ENCODE measurements at regions not wholly inside any gene's neighbourhood (a gene's known extent, or its start where the extent isn't known, plus 50 kb on each side); places are given as distances from the start of the nearest gene placed in this dataset.
"Not testable (repeated sequence)": the region's sequence is repeated elsewhere in the genome, so short reads cannot be mapped to it uniquely, and the experiment has no call there.

DNA sequence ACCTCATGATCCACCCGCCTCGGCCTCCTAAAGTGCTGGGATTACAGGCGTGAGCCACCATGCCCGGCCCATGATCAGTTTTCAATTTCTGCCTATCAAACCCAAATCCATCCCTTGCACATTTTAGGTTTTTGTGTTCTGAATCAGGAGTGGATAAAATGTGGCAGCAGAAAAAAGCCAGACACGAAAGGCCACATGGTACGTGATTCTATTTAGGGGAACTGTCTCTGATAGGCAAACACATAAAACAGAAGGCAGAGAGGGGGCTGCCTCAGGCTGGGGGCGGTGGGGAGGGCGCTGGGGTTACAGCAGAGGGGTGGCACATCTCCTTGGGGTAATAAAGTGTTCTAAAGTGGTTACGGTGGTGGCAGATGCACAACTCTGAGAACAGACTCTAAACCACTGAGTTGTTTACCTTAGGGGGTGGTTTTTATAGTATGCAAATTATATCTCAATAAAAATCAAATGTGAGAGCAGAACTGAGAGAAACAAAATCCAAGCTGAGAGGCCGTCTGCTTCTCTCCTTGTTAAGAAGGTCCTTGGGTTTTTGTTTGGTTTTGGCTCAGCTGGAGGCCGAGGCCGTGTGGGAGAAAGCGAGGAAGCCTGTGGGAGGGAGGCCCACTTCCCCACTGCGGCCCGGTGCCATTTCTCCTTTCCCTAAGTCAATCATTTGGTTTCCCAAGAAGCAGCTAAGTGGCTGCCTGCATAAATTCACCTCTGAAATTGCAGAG lies 78.0 kb downstream of the SOWAHC start:
- no peak for DNase-seq

- DNase-seq, result not testable (repeated sequence)
Measured at GRCh38 chr2:109692831-109693230, 78.7 kb downstream of the SOWAHC start.

DNA sequence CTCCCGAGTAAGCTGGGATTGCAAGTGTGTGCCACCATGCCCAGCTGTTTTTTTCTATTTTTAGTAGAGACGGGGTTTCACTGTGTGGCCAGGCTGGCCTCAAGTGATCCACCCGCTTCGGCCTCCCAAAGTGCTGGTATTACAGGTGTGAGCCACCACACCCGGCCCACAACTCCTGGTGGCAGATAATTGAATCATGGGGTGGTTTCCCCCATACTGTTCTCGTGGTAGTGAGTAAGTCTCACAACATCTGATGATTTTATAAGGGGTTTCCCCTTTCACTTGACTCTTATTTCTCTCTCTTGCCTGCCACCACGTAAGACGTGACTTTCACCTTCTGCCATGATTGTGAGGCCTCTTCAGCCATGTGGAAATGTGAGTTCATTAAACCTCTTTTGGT lies 79.1 kb downstream of the SOWAHC start:
- DNase-seq, result not testable (repeated sequence)

DNA sequence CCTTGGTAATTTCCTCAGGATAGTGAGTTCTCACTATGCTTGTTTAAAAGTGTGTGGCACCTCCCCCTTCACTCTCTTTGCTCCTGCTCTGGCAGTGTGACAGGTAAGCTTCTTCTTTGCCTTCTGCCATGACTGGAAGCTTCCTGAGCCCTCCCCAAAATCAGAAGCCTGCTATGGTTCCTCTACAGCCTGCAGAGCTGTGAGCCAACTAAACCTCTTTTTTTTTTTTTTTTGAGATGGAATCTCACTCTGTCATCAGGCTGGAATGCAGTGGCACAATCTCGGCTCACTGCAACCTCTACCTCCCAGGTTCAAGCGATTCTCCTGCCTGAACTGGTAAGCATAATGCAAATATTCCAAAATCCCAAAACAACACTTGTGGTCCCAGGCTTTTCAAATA lies 80.0 kb downstream of the SOWAHC start:
- DNase-seq, result no peak

DNA sequence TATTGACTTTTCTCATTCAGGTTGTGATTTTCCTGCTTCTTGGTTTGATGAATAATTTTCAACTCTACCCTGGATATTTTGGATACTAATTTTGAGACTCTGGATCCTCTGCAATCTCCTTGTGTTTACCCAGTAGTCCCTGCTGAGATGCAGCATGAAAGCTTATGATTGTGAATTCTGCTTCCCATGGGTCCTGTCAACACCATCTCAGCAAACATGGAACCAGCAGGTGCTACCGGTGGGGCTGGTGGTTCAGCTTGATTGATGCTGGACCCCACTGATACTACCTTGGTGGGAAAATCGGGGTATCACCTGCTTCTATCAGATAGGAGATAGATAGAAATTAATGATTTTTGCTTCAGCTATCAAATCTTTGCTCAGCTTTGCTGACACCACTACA lies 81.1 kb downstream of the SOWAHC start:
- no peak for DNase-seq

DNA sequence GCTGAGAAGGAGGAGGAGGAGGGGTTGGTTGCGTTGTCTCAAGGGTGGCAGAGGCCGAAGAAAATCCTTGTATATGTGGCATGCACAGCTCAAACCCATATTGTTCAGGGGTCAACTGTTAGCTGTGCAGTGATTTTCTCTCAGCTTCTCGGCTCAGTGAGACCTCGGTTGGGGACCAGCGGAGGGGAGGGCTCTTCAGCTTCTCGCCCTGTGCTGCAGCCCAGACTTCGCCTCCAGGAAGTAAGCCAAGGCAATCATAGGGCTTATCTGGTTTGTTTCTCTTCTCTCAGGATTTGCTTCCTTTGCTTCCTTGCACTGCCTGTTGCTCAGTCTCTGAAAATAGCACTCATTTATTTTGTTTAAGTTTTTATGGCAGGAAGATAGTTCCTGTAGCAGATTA lies 85.5 kb downstream of the SOWAHC start:
- no peak for DNase-seq

- DNase-seq, result no peak
Measured at GRCh38 chr2:109700680-109701274, 86.6 kb downstream of the SOWAHC start.

GRCh38 chr2:109701362-109701761 lies 87.2 kb downstream of the SOWAHC start:
- DNase-seq, result no peak

DNA sequence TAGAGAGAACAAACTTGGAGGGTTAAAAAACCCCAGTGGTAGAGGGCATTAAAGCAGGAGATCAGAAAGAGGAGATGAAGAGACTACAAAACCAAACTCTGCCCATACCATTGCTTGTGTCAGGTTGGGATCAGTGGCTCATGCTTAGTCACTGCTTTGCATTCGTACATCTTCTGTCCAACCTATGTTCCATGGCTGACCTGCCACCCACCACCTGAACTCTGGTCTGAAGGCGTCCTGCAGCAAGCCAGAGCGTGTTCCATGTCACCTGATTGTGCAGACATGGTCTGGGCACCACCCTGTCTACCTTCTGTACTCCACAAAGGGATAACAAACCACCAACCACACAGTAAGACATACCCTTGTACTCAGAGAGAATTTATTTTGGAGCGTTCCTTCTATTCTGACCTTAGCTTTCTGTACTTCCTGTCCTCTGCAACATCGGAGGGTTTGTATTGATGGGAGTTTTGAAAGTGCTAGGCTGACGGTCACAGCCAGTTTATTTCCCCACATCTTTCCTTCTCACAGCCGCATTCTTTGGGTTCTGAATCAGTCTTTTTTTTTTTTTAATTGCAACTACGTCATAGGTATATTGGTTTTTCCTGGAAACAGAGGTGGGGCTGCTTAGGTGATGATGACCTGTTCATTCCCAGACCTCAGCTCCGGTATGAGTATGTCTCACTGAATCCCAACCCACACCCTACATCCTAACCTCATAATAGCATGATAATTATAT lies 88.3 kb downstream of the SOWAHC start:
- no peak for DNase-seq

GRCh38 chr2:109703077-109703476 lies 88.9 kb downstream of the SOWAHC start:
- no peak for DNase-seq

DNA sequence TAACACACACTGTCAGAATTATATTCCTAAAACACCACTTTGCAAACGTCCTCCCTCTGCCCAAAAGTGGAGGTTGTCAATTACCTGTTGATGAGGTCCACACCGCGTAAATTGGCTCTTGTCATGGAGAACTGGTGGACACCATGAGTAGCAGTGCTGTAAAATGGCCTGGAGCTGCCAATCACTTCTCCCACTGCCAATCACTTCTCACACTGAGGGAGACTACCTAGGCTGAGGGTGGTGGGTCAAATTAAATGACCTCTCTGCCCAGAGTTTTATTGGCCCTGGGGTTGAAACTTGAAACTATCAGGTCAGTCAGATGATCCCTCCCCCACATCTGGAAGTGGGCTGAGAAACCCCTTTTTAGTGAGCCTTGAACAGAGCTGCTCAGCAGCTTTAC lies 89.6 kb downstream of the SOWAHC start:
- no peak for DNase-seq

- no peak for DNase-seq
Measured at GRCh38 chr2:109707281-109708147, 86.6 kb upstream of the RGPD5 start.

GRCh38 chr2:109710505-109711229 lies 83.4 kb upstream of the RGPD5 start:
- no peak for DNase-seq

DNA sequence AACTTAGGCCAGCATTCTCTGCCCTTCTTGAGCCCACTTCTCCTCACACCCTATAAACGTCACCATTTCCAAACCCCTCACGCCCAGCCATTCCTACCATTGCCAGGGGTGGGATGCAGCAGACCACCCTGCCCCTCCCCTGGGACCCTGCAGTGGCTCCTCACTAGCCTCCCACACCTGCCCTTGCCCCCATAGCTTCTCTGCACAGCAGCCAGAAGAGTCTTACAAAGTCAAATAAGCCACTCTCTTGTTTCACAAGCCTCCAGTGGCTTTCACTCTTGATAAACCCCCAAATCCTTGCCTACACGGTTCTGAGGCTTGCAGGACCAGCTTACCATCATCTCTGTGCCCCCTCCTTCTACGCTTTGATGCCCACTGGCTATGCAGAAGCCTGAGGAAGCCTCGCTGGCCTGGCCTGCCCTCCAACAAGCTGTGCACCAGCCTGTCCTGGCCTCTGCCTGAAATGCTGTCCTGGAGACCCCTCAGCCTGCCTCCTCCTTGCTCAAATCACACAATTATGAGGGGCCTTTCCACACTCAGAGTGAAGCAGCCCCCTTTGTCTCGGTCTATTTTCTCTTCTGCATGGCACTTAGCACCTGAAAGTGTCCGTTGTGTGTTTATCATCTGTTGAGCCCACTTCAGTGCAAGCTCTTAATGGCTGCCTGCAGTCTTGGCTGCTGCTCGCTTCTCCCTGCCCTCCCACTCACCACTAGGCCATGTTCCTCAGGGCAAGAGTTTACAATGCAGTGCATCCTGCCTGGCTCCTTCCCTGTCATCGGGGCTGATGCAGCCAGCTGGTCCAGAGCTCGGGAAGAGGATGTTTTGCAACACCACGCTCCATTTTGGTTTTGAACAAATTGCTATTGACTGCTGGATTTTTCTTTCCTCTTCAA lies 82.6 kb upstream of the RGPD5 start:
- no peak for DNase-seq

DNA sequence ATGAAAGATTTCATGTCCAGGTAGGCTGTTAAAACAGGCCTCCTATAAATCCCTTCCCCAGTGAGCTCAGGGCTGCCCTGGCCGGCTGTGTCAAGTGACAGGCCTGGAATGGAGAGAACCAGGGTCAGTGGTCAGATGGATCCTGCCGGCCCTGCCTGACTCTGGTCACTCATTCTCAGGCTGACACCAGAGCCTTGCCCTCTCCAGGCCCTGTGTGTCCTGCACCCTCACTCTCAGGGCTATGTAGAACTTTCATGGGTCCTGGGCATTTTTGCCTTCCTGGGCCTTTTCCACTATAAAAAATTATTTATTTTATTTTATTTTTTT lies 82.0 kb upstream of the RGPD5 start:
- no peak for DNase-seq

DNA sequence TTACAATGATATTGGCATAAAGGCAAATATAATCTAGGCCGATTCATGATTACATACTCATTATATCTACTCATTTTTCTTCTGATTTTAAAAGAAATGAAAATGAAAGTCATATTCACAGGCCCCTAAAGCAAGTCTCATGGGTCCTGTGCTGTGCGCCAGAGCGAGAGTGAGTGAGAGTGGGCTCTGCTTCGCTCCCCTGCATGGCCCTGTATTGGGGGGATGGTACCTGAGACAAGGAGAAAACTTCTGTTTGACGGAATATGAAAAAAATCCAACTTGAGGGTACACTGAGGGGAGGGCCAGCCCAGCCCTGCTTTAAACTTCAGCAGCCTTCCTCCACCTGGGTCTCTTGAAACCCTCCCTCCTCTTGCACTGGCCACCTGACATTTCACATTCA lies 81.4 kb upstream of the RGPD5 start:
- DNase-seq, result no peak

- DNase-seq, result no peak
Measured at GRCh38 chr2:109715313-109715805, 78.7 kb upstream of the RGPD5 start.

DNA sequence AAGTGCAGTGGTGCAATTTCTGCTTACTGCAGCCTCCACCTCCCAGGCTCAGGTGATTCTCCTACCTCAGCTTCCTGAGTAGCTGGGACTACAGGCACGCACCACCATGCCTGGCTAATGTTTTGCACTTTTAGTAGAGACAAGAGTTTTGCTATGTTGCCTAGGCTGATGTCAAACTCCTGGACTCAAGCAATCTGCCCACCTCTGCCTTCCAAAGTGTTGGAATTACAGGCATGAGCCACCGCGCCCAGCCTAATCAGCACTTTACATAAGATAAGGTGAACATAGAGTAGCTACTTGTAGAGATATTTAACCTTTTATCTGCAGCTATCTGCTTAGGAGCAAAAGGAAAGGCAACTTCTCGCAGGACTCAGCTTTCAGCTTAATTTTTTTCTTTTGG lies 77.5 kb upstream of the RGPD5 start:
- DNase-seq, result not testable (repeated sequence)

GRCh38 chr2:109718139-109718538 lies 76.0 kb upstream of the RGPD5 start:
- DNase-seq, result no peak

DNA sequence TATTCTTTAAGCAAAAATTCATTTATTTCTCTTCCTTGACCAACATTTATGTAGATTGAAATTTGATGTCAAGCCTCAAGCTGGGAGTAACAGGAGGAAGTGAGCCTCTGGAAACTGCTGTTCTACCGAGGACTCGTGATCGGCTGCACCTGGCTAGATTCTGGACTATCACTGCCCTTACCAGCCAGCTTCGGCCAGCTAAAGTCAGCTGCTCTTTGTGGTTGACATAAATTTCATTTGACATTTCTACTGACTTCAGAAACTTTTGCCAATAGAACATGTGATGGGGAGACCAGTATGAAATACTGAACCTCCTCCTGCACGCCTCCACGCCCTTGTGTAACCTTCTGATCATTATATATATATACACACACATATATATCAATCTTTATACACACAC lies 74.2 kb upstream of the RGPD5 start:
- no peak for DNase-seq

DNA sequence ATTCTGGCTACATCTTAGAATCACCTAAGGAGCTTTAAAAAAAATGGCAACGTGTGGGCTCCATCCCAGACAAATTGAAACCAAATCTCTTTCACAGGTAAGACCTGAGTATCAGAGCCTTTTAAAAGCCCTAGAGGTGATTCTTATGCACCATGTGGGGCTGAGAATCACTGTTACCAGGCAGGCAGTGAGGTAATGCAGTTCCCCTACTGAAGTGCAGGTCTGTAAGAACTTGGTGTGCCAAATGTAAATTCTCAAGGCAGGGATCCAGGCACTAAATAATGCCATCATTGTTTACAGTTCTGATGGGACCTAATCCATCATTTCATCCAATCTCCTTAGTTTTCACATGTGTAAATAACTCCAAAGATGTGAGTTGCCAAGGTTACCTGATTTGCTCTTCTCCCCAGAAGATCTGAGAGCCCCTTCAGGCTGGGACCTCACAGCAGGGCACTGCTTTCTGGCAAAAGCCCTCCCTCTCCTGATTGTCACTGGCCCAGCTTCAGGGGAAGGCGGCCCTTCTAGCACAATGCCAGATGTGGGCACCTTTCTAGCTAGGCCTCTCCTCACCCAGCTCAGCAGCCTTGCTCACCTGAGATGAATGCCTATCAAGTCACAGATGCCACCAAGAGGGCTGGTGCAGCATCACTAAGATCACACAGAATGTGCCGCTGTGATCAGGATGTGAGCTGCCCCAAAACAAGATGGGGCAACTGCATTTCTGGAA lies 73.6 kb upstream of the RGPD5 start:
- DNase-seq, result no peak
